Colonic mucosa (tissue), 4 donors: ENCODE measurements at regions not wholly inside any gene's neighbourhood (a gene's known extent, or its start where the extent isn't known, plus 50 kb on each side); places are given as distances from the start of the nearest gene placed in this dataset.
"Not testable (repeated sequence)": the region's sequence is repeated elsewhere in the genome, so short reads cannot be mapped to it uniquely, and the experiment has no call there.

Experiments
- DNase-seq: peaks from one replicate; pipeline ENCODE4 v3.0.0-alpha.2; 2020
- H3K27ac ChIP-seq: fragments of 200-600 bp; one replicate; pipeline ENCODE4 v1.8.0; 2021
- H3K27me3 ChIP-seq: fragments of 200-600 bp; one replicate; pipeline ENCODE4 v1.8.0; 2021
- H3K36me3 ChIP-seq: fragments of 200-600 bp; one replicate; pipeline ENCODE4 v1.8.0; 2021
- H3K4me1 ChIP-seq: fragments of 200-600 bp; one replicate; pipeline ENCODE4 v1.8.0; 2021; ENCODE audit warnings: mild to moderate bottlenecking
- H3K4me3 ChIP-seq: fragments of 200-600 bp; one replicate; pipeline ENCODE4 v1.8.0; 2021
- H3K9ac ChIP-seq, 2 donors: one replicate each; pipeline ENCODE4 v1.7.0; 2013; ENCODE audit warnings: control low read depth in 2 of 2, low read depth in 2 of 2, low read length in 2 of 2
- H3K9me3 ChIP-seq: fragments of 200-600 bp; one replicate; pipeline ENCODE4 v1.8.0; 2021
- CTCF ChIP-seq: fragments of 200-600 bp; IDR thresholded peaks from one replicate; pipeline ENCODE4 v1.8.0; 2022; ENCODE audit warnings: antibody characterized with exemption, mild to moderate bottlenecking
- intact Hi-C: fragments of 100-400 bp; cut with DNase I; formaldehyde crosslinking; loops from one replicate; pipeline ENCODE4 v1.14.1; 2022
- donor health status: healthy.
- donor health status: DM: no; HTN: no; CAD: no.
- donor health status: DM: no; HTN: no; CAD: no.

- Histone ChIP-seq H3K27me3 (no peaks in the 10 kb centered on the region), H3K4me3 (no peak overlapping the region), H3K36me3 (no peaks in the 10 kb centered on the region), H3K9ac (no peak overlapping the region), H3K4me1 (peaks cover 9% of the 10 kb centered on the region), H3K9me3 (no peaks in the 10 kb centered on the region), H3K27ac (no peak overlapping the region)
- intact Hi-C loops, result no loop called here
- peak; percentile 47 for DNase-seq
- no peak for TF ChIP-seq CTCF
These were observed 101.8 kb upstream of the LARP1 start for GRCh38 chr5:154653418-154653763.

- Histone ChIP-seq H3K4me3 (no peak overlapping the region), H3K36me3 (no peaks in the 10 kb centered on the region), H3K4me1 (peaks cover 9% of the 10 kb centered on the region), H3K27me3 (no peaks in the 10 kb centered on the region), H3K9me3 (no peaks in the 10 kb centered on the region), H3K27ac (no peak overlapping the region), H3K9ac (no peak overlapping the region)
- no peak for TF ChIP-seq CTCF
- no peak for DNase-seq
- intact Hi-C loops, result no loop called here
These were observed 102.3 kb upstream of the LARP1 start for GRCh38 chr5:154652746-154653417.

GRCh38 chr5:154651795-154652194 is 103.4 kb upstream of the LARP1 start:
- intact Hi-C loops, result loop anchor here (2.0 kb wide), 1 partner anchor 161 kb away; no protein-coding TSS in a partner anchor
- H3K9me3 ChIP-seq, H3K4me1 ChIP-seq: not testable (repeated sequence)

GRCh38 chr5:154648706-154649105 is 106.5 kb upstream of the LARP1 start:
- H3K36me3 ChIP-seq, result no peaks in the 10 kb centered on the region
- no peaks in the 10 kb centered on the region for H3K27me3 ChIP-seq
- TF ChIP-seq CTCF, result no peak
- no peak overlapping the region for H3K27ac ChIP-seq
- DNase-seq, result no peak
- intact Hi-C loops, result loop anchor here (10.0 kb wide), 1 partner anchor 296 kb away; the partner anchor contains the start of gene MRPL22
- H3K4me3 ChIP-seq, result no peak overlapping the region
- H3K4me1 ChIP-seq, result peaks cover 5% of the 10 kb centered on the region
- H3K9ac ChIP-seq, result no peak overlapping the region
- H3K9me3 ChIP-seq, result no peaks in the 10 kb centered on the region

More at GRCh38 chr5:154651795-154652194, 103.4 kb upstream of the LARP1 start:
- DNase-seq, H3K9ac ChIP-seq, H3K27me3 ChIP-seq, H3K4me3 ChIP-seq, H3K36me3 ChIP-seq, H3K27ac ChIP-seq: not testable (repeated sequence)

GRCh38 chr5:154648229-154648628 is 106.9 kb upstream of the LARP1 start:
- Histone ChIP-seq H3K36me3 (no peaks in the 10 kb centered on the region), H3K4me3 (no peak overlapping the region), H3K27me3 (no peaks in the 10 kb centered on the region), H3K9me3 (no peaks in the 10 kb centered on the region), H3K27ac (no peak overlapping the region), H3K9ac (no peak overlapping the region), H3K4me1 (peaks cover under 1% of the 10 kb centered on the region)
- intact Hi-C loops, result loop anchor here (10.0 kb wide), 1 partner anchor 297 kb away; the partner anchor contains the start of gene MRPL22
- no peak for TF ChIP-seq CTCF
- no peak for DNase-seq

GRCh38 chr5:154647761-154648145 is 107.4 kb upstream of the LARP1 start:
- Histone ChIP-seq H3K27me3 (no peaks in the 10 kb centered on the region), H3K4me3 (peak overlapping the region; percentile 12), H3K36me3 (no peaks in the 10 kb centered on the region), H3K9me3 (no peaks in the 10 kb centered on the region), H3K27ac (no peak overlapping the region), H3K9ac (peak overlapping the region in 1 of 2 donors; percentile 71), H3K4me1 (no peaks in the 10 kb centered on the region)
- no peak for TF ChIP-seq CTCF
- intact Hi-C loops, result loop anchor here (10.0 kb wide), 1 partner anchor 297 kb away; the partner anchor contains the start of gene MRPL22
- no peak for DNase-seq
